ENCODE measurements at regions not wholly inside any gene's neighbourhood (a gene's known extent, or its start where the extent isn't known, plus 50 kb on each side); places are given as distances from the start of the nearest gene placed in this dataset.

- no peak for TF ChIP-seq POLR2AphosphoS5 (IDR thresholded peaks at IDR 0.05; ENCODE audit: low read depth, low read length)
- no peak for TF ChIP-seq POLR2A (IDR thresholded peaks at IDR 0.05; ENCODE audit: low read depth, low read length)
- TF ChIP-seq TAF1 (IDR thresholded peaks at IDR 0.05; ENCODE audit: borderline replicate concordance, low read depth, low read length), result no peak
Observed at GRCh38 chr2:71926089-71926447, 221.6 kb downstream of the CYP26B1 start.
